ENCODE measurements at regions not wholly inside any gene's neighbourhood (a gene's known extent, or its start where the extent isn't known, plus 50 kb on each side); places are given as distances from the start of the nearest gene placed in this dataset.

GRCh38 chr14:96931751-96932150, 134.6 kb downstream of the VRK1 start:
- no peak for DNase-seq (ENCODE audit: low read depth in 3 of 3)

DNA sequence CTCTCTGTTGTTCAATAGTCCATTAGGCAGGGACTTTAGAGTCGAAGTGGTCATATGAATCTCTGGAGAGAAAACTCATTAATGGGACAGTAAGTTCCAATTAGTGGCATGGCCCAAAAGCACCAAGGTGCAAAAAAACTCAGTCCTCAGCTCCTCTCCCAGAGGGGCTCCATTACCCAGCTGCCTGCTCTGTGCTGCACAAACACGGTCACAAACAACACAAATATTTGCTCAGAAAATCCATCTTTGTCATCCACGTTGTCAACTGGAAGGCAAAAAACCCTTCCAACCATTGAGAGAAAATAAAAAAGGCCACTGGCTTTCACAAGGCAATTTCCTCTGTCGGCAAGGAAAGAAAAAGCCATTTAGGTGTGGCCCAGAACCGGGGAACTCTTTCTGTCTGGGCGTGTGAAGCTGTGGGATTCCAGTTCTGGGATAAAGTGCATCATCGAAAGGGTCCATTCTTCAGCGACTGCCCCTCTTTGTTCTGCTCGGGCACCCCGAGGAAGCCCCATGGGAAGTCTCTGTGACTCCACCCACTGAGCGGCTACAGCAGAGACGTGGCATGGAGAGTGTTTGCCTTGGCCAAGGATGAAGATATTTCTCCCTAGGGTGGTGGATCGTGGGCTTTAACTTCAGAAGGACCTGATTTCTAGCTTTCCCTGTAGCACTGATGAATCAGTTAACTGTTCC, 137.6 kb downstream of the VRK1 start:
- DNase-seq (ENCODE audit: low read depth in 3 of 3) = no peak

DNA sequence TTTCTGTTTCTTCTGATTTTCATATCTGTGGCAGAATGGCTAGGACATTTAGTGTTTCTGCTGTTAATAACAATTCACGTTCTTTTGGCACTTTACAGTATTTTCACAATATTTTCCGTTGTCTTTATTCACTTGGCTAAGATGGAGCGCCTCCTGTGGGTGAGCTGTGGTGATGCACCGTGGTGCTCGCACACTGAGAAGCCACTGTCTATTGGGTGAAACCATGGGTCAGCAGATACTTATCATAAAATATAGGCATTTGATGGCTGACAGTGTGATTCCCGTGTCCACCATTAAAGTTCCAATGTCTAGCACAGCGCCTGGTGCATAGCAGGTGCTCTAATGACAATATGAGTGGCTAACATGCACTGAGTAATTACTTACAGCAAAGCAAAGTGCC, 141.8 kb downstream of the VRK1 start:
- no peak for DNase-seq (ENCODE audit: low read depth in 3 of 3)

DNA sequence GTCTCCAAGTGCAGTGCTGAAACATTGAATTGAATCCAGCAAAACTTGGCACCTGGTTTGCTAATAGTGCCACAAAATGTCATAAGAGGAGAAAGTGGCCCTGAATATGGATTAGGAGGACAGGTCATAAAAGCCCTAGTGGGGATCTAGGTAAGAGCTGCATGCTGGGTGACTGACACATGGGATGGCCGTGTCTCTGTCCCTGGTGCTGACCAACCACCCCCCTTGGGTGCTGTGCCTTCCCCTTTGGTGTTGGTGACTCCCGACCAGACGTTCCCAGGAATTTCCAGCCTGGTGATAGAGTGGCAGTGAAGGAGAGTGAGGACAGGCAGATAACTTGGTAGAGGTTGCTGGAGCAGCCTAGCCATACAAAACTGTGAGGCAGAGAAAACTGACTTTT, 142.8 kb downstream of the VRK1 start:
- DNase-seq (ENCODE audit: low read depth in 3 of 3) = no peak

DNA sequence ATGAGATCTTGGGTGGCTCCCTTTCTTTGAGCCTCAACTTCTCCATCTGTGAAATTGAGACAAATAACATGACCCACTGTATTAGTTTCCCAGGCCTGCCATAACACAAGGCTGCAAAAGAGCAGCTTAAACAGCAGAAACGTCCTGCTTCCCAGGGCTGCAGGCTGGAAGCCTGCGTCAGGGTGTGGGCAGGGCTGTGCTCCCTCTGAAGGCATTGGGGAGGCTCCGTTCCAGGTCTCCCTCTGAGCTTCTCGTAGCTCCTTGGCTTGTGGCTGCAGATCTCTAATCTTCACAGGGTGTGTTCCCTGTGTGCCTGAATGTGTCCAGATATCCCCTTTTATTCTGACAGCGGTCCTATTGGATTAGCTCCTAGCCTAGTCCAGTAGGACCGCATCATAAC, 147.1 kb downstream of the VRK1 start:
- no peak for DNase-seq (ENCODE audit: low read depth in 3 of 3)

GRCh38 chr14:96945721-96946120, 148.5 kb downstream of the VRK1 start:
- no peak for DNase-seq (ENCODE audit: low read depth in 3 of 3)

DNA sequence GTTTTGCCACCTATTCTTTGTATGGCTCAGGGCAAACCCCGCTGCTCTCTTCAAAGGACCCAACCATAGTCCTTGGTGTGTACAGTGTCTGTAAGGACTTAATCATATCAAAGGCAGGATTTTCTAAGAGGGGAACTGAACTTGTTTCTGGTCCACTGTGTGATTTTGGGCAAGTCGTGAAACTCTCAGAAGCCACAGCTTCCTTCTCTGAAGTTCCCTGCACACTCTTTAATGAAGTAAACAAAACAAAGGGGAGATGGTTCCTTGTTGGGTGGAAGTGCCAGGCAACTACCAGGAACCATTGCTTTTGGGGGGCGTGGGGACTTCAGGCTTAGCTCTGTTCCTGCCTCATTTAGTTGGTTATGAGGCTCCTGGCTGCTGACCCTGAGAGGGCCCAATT, 152.4 kb downstream of the VRK1 start:
- DNase-seq (ENCODE audit: low read depth in 3 of 3) = no peak

GRCh38 chr14:96951511-96951910, 154.3 kb downstream of the VRK1 start:
- no peak for DNase-seq (ENCODE audit: low read depth in 3 of 3)

DNA sequence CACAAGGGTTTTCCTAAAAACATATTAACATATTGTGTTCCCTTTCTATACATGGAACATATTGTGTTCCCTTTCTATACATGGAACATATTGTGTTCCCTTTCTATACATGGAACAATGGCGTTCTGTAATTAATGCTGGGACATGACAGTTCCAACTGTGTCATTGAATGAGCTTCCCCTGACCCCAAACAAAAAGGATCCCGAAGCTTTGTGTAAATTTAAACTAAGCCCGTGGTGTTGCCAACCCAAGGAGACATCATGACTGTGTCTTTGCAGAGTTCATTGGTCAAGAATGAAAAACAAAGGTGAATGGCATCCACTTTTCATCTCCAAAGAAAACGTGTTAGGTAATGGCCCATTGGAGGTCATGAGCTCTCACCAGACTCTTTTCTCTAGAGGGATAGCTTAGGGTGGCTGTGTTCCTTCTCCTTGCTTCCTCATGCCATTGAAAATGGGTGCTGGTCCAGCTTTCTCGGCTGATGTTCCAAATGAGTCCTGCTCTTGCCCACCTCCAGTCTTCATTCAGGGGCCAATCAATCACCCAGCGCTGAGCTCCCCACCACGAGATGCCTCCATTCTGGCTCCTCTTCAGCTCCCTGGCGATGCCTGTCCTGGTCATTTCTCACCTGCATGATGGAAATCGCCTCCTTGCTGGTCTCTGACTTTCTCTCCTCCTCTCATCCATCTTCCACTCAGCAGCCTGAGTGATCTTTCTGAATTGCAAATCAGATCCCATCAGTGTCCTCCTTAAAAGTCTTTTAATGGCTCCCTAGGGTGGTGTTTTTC, 156.1 kb downstream of the VRK1 start:
- no peak for DNase-seq (ENCODE audit: low read depth in 3 of 3)

- DNase-seq (ENCODE audit: low read depth in 3 of 3) = no peak
These were observed 156.6 kb downstream of the VRK1 start for GRCh38 chr14:96953875-96954185.

DNA sequence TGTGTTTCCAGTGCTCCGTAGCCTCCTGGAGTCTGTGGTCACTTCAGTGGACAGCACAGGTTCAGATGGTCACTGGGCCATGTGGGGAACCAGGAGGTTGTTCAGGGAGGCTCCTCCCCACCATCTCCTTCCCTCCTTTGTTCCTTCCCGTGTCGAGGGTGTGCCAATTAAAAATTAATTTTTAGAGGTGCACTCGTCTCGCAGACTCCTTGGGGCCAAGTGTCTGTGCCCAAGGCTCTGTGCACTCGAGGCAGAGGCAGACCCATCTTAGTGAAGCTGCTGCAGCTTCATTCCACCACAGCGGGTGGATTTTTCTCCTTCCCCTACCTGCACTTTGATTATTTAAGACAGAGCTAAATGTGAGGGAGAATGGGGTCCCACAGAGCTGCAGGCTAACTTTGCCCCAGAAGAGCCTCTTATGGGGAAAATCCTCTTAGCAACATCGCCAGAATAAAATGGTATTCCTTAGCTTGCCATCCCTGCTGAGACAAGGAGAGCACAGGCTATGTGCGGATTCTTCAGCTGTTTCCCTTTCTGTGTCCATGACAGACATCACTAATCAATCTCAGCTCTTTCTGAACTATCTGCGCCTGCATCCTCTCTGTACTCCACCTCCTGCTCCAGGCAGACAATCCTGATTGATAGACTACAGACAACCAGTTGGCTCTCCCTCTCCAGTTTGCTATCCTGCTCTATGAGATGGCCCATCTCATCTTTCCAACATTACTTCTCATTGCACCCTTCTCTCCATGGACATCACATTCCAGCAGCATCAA, 159.5 kb downstream of the VRK1 start:
- no peak for DNase-seq (ENCODE audit: low read depth in 3 of 3)

DNA sequence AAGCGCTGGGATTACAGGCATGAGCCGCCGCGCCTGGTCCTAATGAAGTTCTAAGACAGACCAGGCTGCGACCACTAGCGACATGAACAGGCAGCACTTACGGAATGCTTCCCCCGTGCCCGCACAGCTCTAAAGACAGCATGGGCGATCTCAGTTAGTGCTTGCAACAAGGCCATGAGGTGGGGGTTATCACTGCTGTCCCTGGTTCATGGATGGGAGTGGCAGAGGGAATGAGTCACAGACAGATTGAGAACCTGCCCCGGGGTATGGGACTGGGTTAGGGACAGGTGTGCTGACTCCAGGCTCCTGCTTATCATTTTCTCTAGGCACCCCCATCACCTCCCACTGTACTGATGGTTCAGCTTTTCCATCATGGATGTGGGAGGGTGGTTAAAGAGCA, 160.9 kb downstream of the VRK1 start:
- no peak for DNase-seq (ENCODE audit: low read depth in 3 of 3)

- DNase-seq (ENCODE audit: low read depth in 3 of 3) = no peak
These were observed 162.8 kb downstream of the VRK1 start for GRCh38 chr14:96959992-96960391.

- DNase-seq (ENCODE audit: low read depth in 3 of 3) = no peak
These were observed 163.5 kb downstream of the VRK1 start for GRCh38 chr14:96960598-96961116.

- no peak for DNase-seq (ENCODE audit: low read depth in 3 of 3)
These were observed 164.7 kb downstream of the VRK1 start for GRCh38 chr14:96961895-96962294.

- DNase-seq (ENCODE audit: low read depth in 3 of 3) = no peak
These were observed 165.2 kb downstream of the VRK1 start for GRCh38 chr14:96962337-96962736.

- no peak for DNase-seq (ENCODE audit: low read depth in 3 of 3)
These were observed 167.7 kb downstream of the VRK1 start for GRCh38 chr14:96964726-96965415.

GRCh38 chr14:96965885-96966595, 168.9 kb downstream of the VRK1 start:
- DNase-seq (ENCODE audit: low read depth in 3 of 3) = no peak

DNA sequence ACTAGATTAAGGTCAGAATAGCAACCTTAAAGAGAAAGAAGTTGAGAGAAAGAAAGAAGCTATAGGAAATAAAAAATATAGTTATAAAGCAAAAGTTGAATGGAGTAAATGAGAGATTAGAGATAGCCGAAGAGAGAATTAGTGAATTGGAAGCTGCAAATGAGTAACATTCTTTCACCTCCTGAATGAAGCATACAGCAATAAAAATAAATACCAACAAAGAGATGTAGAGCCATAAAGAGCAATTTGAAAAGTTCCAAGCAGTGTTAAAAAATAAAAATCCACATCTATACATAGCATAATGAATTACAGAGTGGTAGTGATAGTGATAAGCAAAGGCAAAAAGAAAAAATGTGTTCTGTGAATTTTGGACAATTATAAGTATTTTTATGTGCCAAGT, 177.9 kb downstream of the VRK1 start:
- no peak for DNase-seq (ENCODE audit: low read depth in 3 of 3)

DNA sequence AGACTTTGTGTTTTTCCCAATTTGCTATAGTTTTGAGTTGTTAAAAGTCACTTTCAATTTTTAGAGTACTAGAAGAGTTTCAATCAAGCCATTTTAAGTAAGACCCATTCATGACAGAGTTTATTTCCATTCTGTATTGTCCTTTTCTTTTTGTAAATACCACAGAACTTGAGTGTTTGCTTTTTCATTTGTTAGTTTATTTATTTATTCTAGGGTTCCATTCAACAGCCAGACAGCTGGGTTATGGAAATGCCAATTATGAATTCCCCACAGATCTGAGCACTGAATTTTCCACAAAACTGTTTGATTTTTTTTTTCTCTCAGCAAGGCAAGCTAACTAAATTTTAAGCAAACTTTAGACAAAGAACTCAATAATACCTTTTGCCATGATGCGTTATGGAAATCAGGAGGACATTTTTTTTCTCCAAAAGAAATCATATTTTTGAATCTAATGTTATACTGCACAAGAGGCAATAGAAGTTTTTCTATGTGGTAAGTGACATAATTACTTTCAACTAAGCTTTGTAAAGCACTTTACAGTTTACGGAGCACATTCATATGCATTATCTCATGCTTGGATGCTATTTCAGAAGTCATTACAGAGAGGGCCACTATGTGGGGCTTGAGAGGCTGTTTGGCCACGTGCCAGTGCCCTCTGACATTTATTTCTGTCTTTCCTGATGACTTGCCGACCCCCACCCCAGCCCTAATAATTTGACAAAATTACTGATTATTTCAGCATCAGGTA, 181.5 kb downstream of the VRK1 start:
- DNase-seq (ENCODE audit: low read depth in 3 of 3) = no peak

GRCh38 chr14:96979611-96980074, 182.5 kb downstream of the VRK1 start:
- no peak for DNase-seq (ENCODE audit: low read depth in 3 of 3)

All from stimulated activated CD4-positive, alpha-beta T cell treated with anti-CD3 and anti-CD28 coated beads, TNF-alpha, amount 100 ng/mL, for 24 hours (primary cell).